ENCODE measurements at regions not wholly inside any gene's neighbourhood (a gene's known extent, or its start where the extent isn't known, plus 50 kb on each side); places are given as distances from the start of the nearest gene placed in this dataset.

GRCh38 chr1:239545466-239545865 is 159.1 kb downstream of the CHRM3 start:
- no peak for TF ChIP-seq CTCF (IDR thresholded peaks at IDR 0.05)
- no peak for TF ChIP-seq POLR2A (IDR thresholded peaks at IDR 0.05)

All from vagina (tissue), 2 donors.